ENCODE measurements at regions not wholly inside any gene's neighbourhood (a gene's known extent, or its start where the extent isn't known, plus 50 kb on each side); places are given as distances from the start of the nearest gene placed in this dataset.

DNA sequence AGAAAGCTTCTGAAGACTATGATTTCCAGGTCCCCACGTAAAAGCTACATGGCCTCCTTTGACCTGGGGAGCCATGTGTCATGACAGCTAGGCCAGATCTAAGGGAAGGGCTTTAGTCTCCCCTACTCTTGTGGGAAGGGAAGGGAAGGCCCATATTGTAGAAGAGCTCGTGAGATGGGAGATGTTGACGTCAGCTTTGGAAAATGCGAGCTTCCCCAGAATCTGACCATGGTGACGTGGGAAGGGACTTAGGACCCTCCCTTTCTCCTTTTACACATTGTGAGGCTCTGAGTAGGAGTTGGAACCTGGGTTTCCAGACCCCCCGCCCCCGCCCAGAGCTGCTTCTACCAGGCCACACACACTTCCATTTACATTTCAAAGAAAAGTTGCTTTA lies 165.5 kb downstream of the SYK start:
- POLR2A ChIA-PET = no interaction called here
- BruUV-seq (replicated peaks) = no TSS peak
- H3K9ac ChIP-seq (replicated peaks; ENCODE audit: extremely low read depth, insufficient read depth, low read length) = no peak overlapping the region
- no peak overlapping the region for H3K27ac ChIP-seq (ENCODE audit: insufficient read depth, low read depth, low read length)
- H3K4me3 ChIP-seq (replicated peaks in 1 of 3; ENCODE audit: insufficient read depth in 1 of 3, low read depth in 1 of 3, low read length in 3 of 3) = no peak overlapping the region
- H3K4me2 ChIP-seq (ENCODE audit: insufficient read depth, low read length) = no peak overlapping the region
- DNase-seq (ENCODE audit: low read depth, low spot score) = no peak
- H3K79me2 ChIP-seq (ENCODE audit: control insufficient read depth, insufficient read depth, low read length) = no peaks in the 10 kb centered on the region
- H3K27me3 ChIP-seq (ENCODE audit: control insufficient read depth in 2 of 2, insufficient read depth in 2 of 2, low read length in 2 of 2) = peaks cover 0 to 4% of the 10 kb centered on the region in 2 experiments
- CTCF ChIA-PET = no interaction called here
- TF ChIP-seq MYC (IDR thresholded peaks at IDR 0.05; ENCODE audit: low read depth, low read length) = no peak
- TF ChIP-seq, protein P1, sequence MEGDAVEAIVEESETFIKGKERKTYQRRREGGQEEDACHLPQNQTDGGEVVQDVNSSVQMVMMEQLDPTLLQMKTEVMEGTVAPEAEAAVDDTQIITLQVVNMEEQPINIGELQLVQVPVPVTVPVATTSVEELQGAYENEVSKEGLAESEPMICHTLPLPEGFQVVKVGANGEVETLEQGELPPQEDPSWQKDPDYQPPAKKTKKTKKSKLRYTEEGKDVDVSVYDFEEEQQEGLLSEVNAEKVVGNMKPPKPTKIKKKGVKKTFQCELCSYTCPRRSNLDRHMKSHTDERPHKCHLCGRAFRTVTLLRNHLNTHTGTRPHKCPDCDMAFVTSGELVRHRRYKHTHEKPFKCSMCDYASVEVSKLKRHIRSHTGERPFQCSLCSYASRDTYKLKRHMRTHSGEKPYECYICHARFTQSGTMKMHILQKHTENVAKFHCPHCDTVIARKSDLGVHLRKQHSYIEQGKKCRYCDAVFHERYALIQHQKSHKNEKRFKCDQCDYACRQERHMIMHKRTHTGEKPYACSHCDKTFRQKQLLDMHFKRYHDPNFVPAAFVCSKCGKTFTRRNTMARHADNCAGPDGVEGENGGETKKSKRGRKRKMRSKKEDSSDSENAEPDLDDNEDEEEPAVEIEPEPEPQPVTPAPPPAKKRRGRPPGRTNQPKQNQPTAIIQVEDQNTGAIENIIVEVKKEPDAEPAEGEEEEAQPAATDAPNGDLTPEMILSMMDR (IDR thresholded peaks at IDR 0.05; ENCODE audit: extremely low read depth in 1 of 2, insufficient read depth in 1 of 2, low read depth in 1 of 2, low read length in 2 of 2) = no peak
- no peak for TF ChIP-seq POLR2A (IDR thresholded peaks at IDR 0.05; ENCODE audit: low read depth, low read length)
- no peak for TF ChIP-seq GATA2 (IDR thresholded peaks at IDR 0.05; ENCODE audit: insufficient read depth, insufficient read length, low read depth, low read length)
- no peak for TF ChIP-seq FOS (IDR thresholded peaks at IDR 0.05; ENCODE audit: borderline replicate concordance, insufficient read depth, low read length)
- TF ChIP-seq, protein P2, sequence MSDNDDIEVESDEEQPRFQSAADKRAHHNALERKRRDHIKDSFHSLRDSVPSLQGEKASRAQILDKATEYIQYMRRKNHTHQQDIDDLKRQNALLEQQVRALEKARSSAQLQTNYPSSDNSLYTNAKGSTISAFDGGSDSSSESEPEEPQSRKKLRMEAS (IDR thresholded peaks at IDR 0.05; ENCODE audit: insufficient read depth, insufficient read length) = no peak
- TF ChIP-seq POLR2AphosphoS5 (IDR thresholded peaks at IDR 0.05; ENCODE audit: insufficient read depth, low read depth, low read length) = no peak
- no peak for TF ChIP-seq EZH2 (IDR thresholded peaks at IDR 0.05; ENCODE audit: borderline replicate concordance, low read depth, low read length, severe bottlenecking)
- TF ChIP-seq JUN (IDR thresholded peaks at IDR 0.05; ENCODE audit: borderline replicate concordance, insufficient read depth, insufficient read length, low read depth) = no peak
- dilution Hi-C loops (cut with MboI; ENCODE audit: extremely low pct_ligation_motif_present, low sequenced_read_pairs) = no loop called here
- no peak for FAIRE-seq
- no peaks in the 10 kb centered on the region for H4K20me1 ChIP-seq (replicated peaks; ENCODE audit: control insufficient read depth, extremely low read depth, insufficient read depth, low read length)
- H3K9me3 ChIP-seq (replicated peaks; ENCODE audit: control insufficient read depth, insufficient read depth, low read length) = no peaks in the 10 kb centered on the region
- H3K36me3 ChIP-seq (ENCODE audit: control insufficient read depth in 2 of 2, extremely low read depth in 1 of 2, insufficient read depth in 2 of 2, low read length in 2 of 2) = no peaks in the 10 kb centered on the region
- H3K4me1 ChIP-seq (ENCODE audit: control insufficient read depth, extremely low read depth, insufficient read depth, low read length) = no peaks in the 10 kb centered on the region
- H3K9me1 ChIP-seq (replicated peaks; ENCODE audit: control insufficient read depth, extremely low read depth, insufficient read depth, low read length) = no peaks in the 10 kb centered on the region
- intact Hi-C loops (cut with micrococcal nuclease) = no loop called here
- H2AFZ ChIP-seq (ENCODE audit: low read depth, low read length) = no peak overlapping the region
